Skeletal muscle satellite cell (primary cell): ENCODE measurements at regions not wholly inside any gene's neighbourhood (a gene's known extent, or its start where the extent isn't known, plus 50 kb on each side); places are given as distances from the start of the nearest gene placed in this dataset.

Experiments
- H3K27me3 ChIP-seq: 2 replicates; pipeline ENCODE4 v1.7.0; 2013; ENCODE audit warnings: low read length; ENCODE audit not compliant: control insufficient read depth, insufficient read depth
- H3K36me3 ChIP-seq: 2 replicates; pipeline ENCODE4 v1.7.0; 2013; ENCODE audit warnings: mild to moderate bottlenecking, control low read depth, low read length; ENCODE audit not compliant: insufficient read depth
- H3K4me1 ChIP-seq: 2 replicates; pipeline ENCODE4 v1.7.0; 2013; ENCODE audit warnings: low read length; ENCODE audit not compliant: control insufficient read depth, insufficient read depth
- H3K4me2 ChIP-seq: 2 replicates; pipeline ENCODE4 v1.7.0; 2013; ENCODE audit warnings: mild to moderate bottlenecking, low read length
- H3K4me3 ChIP-seq: 2 replicates; pipeline ENCODE4 v1.7.0; 2013; ENCODE audit warnings: low read length
- H3K9ac ChIP-seq: 2 replicates; pipeline ENCODE4 v1.7.0; 2013; ENCODE audit warnings: mild to moderate bottlenecking, low read depth, low read length, moderate library complexity
- H3K9me3 ChIP-seq: replicated peaks from 2 replicates; pipeline ENCODE4 v1.7.0; 2013; ENCODE audit warnings: mild to moderate bottlenecking, control low read depth, low read length

GRCh38 chr16:85356157-85356556, 243.9 kb upstream of the CIBAR2 start:
- Histone ChIP-seq H3K4me2 (no peak overlapping the region), H3K27me3 (no peaks in the 10 kb centered on the region), H3K9ac (no peak overlapping the region), H3K9me3 (no peaks in the 10 kb centered on the region), H3K4me3 (no peak overlapping the region), H3K36me3 (peaks cover 3% of the 10 kb centered on the region), H3K4me1 (peaks cover 20% of the 10 kb centered on the region)

- Histone ChIP-seq H3K4me3 (no peak overlapping the region), H3K9ac (no peak overlapping the region)
These were observed 245.1 kb upstream of the CIBAR2 start for GRCh38 chr16:85357323-85357722.

GRCh38 chr16:85357924-85358505, 245.7 kb upstream of the CIBAR2 start:
- peaks cover 3% of the 10 kb centered on the region for H3K36me3 ChIP-seq
- H3K27me3 ChIP-seq: no peaks in the 10 kb centered on the region
- H3K4me2 ChIP-seq: no peak overlapping the region
- H3K9ac ChIP-seq: no peak overlapping the region
- no peak overlapping the region for H3K4me3 ChIP-seq
- H3K4me1 ChIP-seq: peaks cover 18% of the 10 kb centered on the region
- no peaks in the 10 kb centered on the region for H3K9me3 ChIP-seq

More at GRCh38 chr16:85357323-85357722, 245.1 kb upstream of the CIBAR2 start:
- H3K27me3 ChIP-seq: no peaks in the 10 kb centered on the region
- no peaks in the 10 kb centered on the region for H3K9me3 ChIP-seq
- H3K4me1 ChIP-seq: peaks cover 18% of the 10 kb centered on the region
- no peak overlapping the region for H3K4me2 ChIP-seq
- peaks cover 3% of the 10 kb centered on the region for H3K36me3 ChIP-seq

GRCh38 chr16:85358704-85359146, 246.5 kb upstream of the CIBAR2 start:
- Histone ChIP-seq H3K27me3 (no peaks in the 10 kb centered on the region), H3K4me2 (no peak overlapping the region), H3K36me3 (peaks cover 3% of the 10 kb centered on the region), H3K4me1 (peaks cover 18% of the 10 kb centered on the region), H3K9ac (no peak overlapping the region), H3K4me3 (no peak overlapping the region), H3K9me3 (no peaks in the 10 kb centered on the region)

- Histone ChIP-seq H3K27me3 (no peaks in the 10 kb centered on the region), H3K4me3 (no peak overlapping the region), H3K36me3 (peaks cover 3% of the 10 kb centered on the region), H3K9me3 (no peaks in the 10 kb centered on the region), H3K9ac (no peak overlapping the region), H3K4me2 (no peak overlapping the region), H3K4me1 (peaks cover 16% of the 10 kb centered on the region)
These were observed 247.0 kb upstream of the CIBAR2 start for GRCh38 chr16:85359147-85359822.

- Histone ChIP-seq H3K9me3 (no peaks in the 10 kb centered on the region), H3K9ac (no peak overlapping the region), H3K27me3 (peaks cover under 1% of the 10 kb centered on the region), H3K4me1 (peaks cover 5% of the 10 kb centered on the region), H3K36me3 (peaks cover 3% of the 10 kb centered on the region), H3K4me3 (no peak overlapping the region), H3K4me2 (no peak overlapping the region)
These were observed 248.3 kb upstream of the CIBAR2 start for GRCh38 chr16:85360323-85361277.

GRCh38 chr16:85361441-85362118, 249.3 kb upstream of the CIBAR2 start:
- no peaks in the 10 kb centered on the region for H3K9me3 ChIP-seq
- H3K27me3 ChIP-seq: peaks cover 7% of the 10 kb centered on the region
- H3K9ac ChIP-seq: no peak overlapping the region
- no peak overlapping the region for H3K4me2 ChIP-seq
- H3K4me1 ChIP-seq: peaks cover 5% of the 10 kb centered on the region
- H3K36me3 ChIP-seq: peaks cover 3% of the 10 kb centered on the region
- no peak overlapping the region for H3K4me3 ChIP-seq

- H3K36me3 ChIP-seq: peaks cover 3% of the 10 kb centered on the region
- H3K27me3 ChIP-seq: peaks cover 7% of the 10 kb centered on the region
- no peak overlapping the region for H3K9ac ChIP-seq
- H3K4me3 ChIP-seq: no peak overlapping the region
- H3K9me3 ChIP-seq: no peaks in the 10 kb centered on the region
- H3K4me1 ChIP-seq: peaks cover 5% of the 10 kb centered on the region
- no peak overlapping the region for H3K4me2 ChIP-seq
These were observed 250.2 kb upstream of the CIBAR2 start for GRCh38 chr16:85362443-85362842.

- no peak overlapping the region for H3K4me2 ChIP-seq
- peaks cover 3% of the 10 kb centered on the region for H3K36me3 ChIP-seq
- H3K27me3 ChIP-seq: peaks cover 7% of the 10 kb centered on the region
- no peak overlapping the region for H3K4me3 ChIP-seq
- no peaks in the 10 kb centered on the region for H3K9me3 ChIP-seq
- H3K9ac ChIP-seq: no peak overlapping the region
- peaks cover 7% of the 10 kb centered on the region for H3K4me1 ChIP-seq
These were observed 249.7 kb upstream of the GSE1 start for GRCh38 chr16:85363427-85363826.

- no peak overlapping the region for H3K4me2 ChIP-seq
- no peak overlapping the region for H3K4me3 ChIP-seq
- no peaks in the 10 kb centered on the region for H3K9me3 ChIP-seq
- H3K27me3 ChIP-seq: peaks cover 7% of the 10 kb centered on the region
- H3K4me1 ChIP-seq: peaks cover 7% of the 10 kb centered on the region
- no peak overlapping the region for H3K9ac ChIP-seq
- peaks cover under 1% of the 10 kb centered on the region for H3K36me3 ChIP-seq
These were observed 249.2 kb upstream of the GSE1 start for GRCh38 chr16:85363881-85364280.
